ENCODE measurements at regions not wholly inside any gene's neighbourhood (a gene's known extent, or its start where the extent isn't known, plus 50 kb on each side); places are given as distances from the start of the nearest gene placed in this dataset.

- intact Hi-C loops (cut with micrococcal nuclease) = loop anchor here (10.0 kb wide), 1 partner anchor 351 kb away; no protein-coding TSS in a partner anchor
- peak overlapping the region; percentile 61 for H3K4ac ChIP-seq (ENCODE audit: low read depth, low read length)
- dilution Hi-C loops (cut with HindIII; ENCODE audit: low sequenced_read_pairs, unreplicated experiment) = no loop called here
- H3K4me2 ChIP-seq (ENCODE audit: low read depth, low read length) = no peak overlapping the region
- peak overlapping the region in 1 of 2 experiments; percentile 7; a peak in 1 of 4 replicates for H4K8ac ChIP-seq (ENCODE audit: low read depth in 2 of 2, low read length in 2 of 2)
- ChIA-PET POLR2A (ENCODE audit: unreplicated experiment) (no interaction called here), CTCF (interaction anchor here (0.6 to 1.5 kb wide), 2 partner anchors 161 to 166 kb away, joined by 4 to 6 read pairs; no protein-coding TSS in a partner anchor)
- in situ Hi-C loops (cut with MboI; ENCODE audit: low sequenced_read_pairs) = no loop called here
- H3K79me1 ChIP-seq (ENCODE audit: low read depth in 1 of 2, low read length in 2 of 2) = no peaks in the 10 kb centered on the region
- H3K27ac ChIP-seq (ENCODE audit: insufficient read depth, low read length) = peak overlapping the region; percentile 61; the same call in 1 of the 2 replicates
- no peak overlapping the region for H3K4me3 ChIP-seq (ENCODE audit: insufficient read depth, low read depth, low read length)
- no peaks in the 10 kb centered on the region for H3K36me3 ChIP-seq (ENCODE audit: control insufficient read depth, insufficient read depth, low read length)
- no CpG with 5 or more reads among the region's 7 CpGs for WGBS, 2 experiments (ENCODE audit: extremely low coverage in 2 of 2, insufficient read length in 1 of 2)
- H4K20me1 ChIP-seq (ENCODE audit: insufficient read depth, low read length) = peaks cover 3% of the 10 kb centered on the region; the same call in 1 of the 2 replicates
- H2BK15ac ChIP-seq (ENCODE audit: low read depth, low read length) = 0 out of 3 replicates have a peak overlapping the region, but pooled peaks have one; percentile 45
- H3K18ac ChIP-seq (ENCODE audit: low read depth, low read length) = peak overlapping the region; percentile 51; the same call in 1 of the 2 replicates
- peak overlapping the region; percentile 60 for H2BK120ac ChIP-seq (ENCODE audit: low read depth, low read length)
- DNase-seq (no peak), ATAC-seq (ENCODE audit: low read depth) (no peak)
- peaks cover 7% of the 10 kb centered on the region; the same call in 1 of the 2 replicates for H3K9me1 ChIP-seq (ENCODE audit: insufficient read depth, low read length)
- BruUV-seq (replicated peaks) = no TSS peak
- H3K27me3 ChIP-seq (ENCODE audit: control insufficient read depth, insufficient read depth, low read length) = no peaks in the 10 kb centered on the region
- H3K4me1 ChIP-seq (ENCODE audit: control insufficient read depth, insufficient read depth, low read length) = peaks cover 21% of the 10 kb centered on the region
- H3K56ac ChIP-seq (ENCODE audit: extremely low read depth, insufficient read depth, low read length) = no peak overlapping the region
- H2BK5ac ChIP-seq (ENCODE audit: low read depth, low read length, poor library complexity, severe bottlenecking) = no peak overlapping the region
- peak overlapping the region; percentile 50 for H4K91ac ChIP-seq (ENCODE audit: insufficient read depth, low read depth, low read length)
- peak overlapping the region; percentile 34; the same call in 1 of the 2 replicates for H3K14ac ChIP-seq (replicated peaks; ENCODE audit: low read depth, low read length)
- H3K9ac ChIP-seq (ENCODE audit: low read depth, low read length) = no peak overlapping the region
- peak overlapping the region; percentile 54; the same call in 1 of the 2 replicates for H2BK20ac ChIP-seq (ENCODE audit: low read depth, low read length)
- H2AK5ac ChIP-seq (ENCODE audit: low read depth, low read length) = peak overlapping the region; percentile 70
- no peak overlapping the region for H2AFZ ChIP-seq (replicated peaks; ENCODE audit: low read length, poor library complexity)
- no peak for TF ChIP-seq CEBPB (IDR thresholded peaks at IDR 0.05; ENCODE audit: low read depth, low read length)
- TF ChIP-seq, protein P1, sequence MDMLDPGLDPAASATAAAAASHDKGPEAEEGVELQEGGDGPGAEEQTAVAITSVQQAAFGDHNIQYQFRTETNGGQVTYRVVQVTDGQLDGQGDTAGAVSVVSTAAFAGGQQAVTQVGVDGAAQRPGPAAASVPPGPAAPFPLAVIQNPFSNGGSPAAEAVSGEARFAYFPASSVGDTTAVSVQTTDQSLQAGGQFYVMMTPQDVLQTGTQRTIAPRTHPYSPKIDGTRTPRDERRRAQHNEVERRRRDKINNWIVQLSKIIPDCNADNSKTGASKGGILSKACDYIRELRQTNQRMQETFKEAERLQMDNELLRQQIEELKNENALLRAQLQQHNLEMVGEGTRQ (IDR thresholded peaks at IDR 0.05; ENCODE audit: low read depth, low read length) = no peak
- TF ChIP-seq ELK1 (IDR thresholded peaks at IDR 0.05; ENCODE audit: borderline replicate concordance, low read depth, low read length) = no peak
- no peak for TF ChIP-seq FOS (IDR thresholded peaks at IDR 0.05; ENCODE audit: low read depth, low read length)
- TF ChIP-seq NFE2L2 (IDR thresholded peaks at IDR 0.05; ENCODE audit: low read depth, low read length) = no peak
- no peak for TF ChIP-seq POLR2A (IDR thresholded peaks at IDR 0.05; ENCODE audit: low read depth, low read length)
- TF ChIP-seq MAFK (IDR thresholded peaks at IDR 0.05; ENCODE audit: low read depth, low read length) = no peak
- TF ChIP-seq MAZ (IDR thresholded peaks at IDR 0.05; ENCODE audit: borderline replicate concordance, low read depth, low read length) = no peak
- TF ChIP-seq RFX5 (IDR thresholded peaks at IDR 0.05; ENCODE audit: low read depth, low read length) = no peak
- no peak for TF ChIP-seq SMC3 (IDR thresholded peaks at IDR 0.05; ENCODE audit: low read depth, low read length)
- H3K23ac ChIP-seq (ENCODE audit: low read depth, low read length) = 0 out of 2 replicates have a peak overlapping the region, but pooled peaks have one; percentile 12
- H3K9me3 ChIP-seq (ENCODE audit: control insufficient read depth, insufficient read depth, low read length) = no peaks in the 10 kb centered on the region
- peak overlapping the region; percentile 45 for H2AK9ac ChIP-seq (replicated peaks; ENCODE audit: low read depth, low read length, poor library complexity)
- H4K5ac ChIP-seq (ENCODE audit: low read depth, low read length) = no peak overlapping the region
These were observed 169.0 kb upstream of the BCL6 start for GRCh38 chr3:187914231-187914630.

All from IMR-90 (cell line).